Activated CD8-positive, alpha-beta T cell treated with anti-CD3 and anti-CD28 coated beads for 36 hours (primary cell): ENCODE measurements at regions not wholly inside any gene's neighbourhood (a gene's known extent, or its start where the extent isn't known, plus 50 kb on each side); places are given as distances from the start of the nearest gene placed in this dataset.

Experiments used
- ATAC-seq: fragments of 200-7000 bp; cut with Tn5 transposase; one replicate; pipeline ENCODE4 v1.10.0; 2021; ENCODE audit warnings: mild to moderate bottlenecking, moderate library complexity
- CTCF ChIA-PET: fragments of 350-600 bp; sonication (Branson Sonifier 250); formaldehyde crosslinking; loops from one replicate; lab custom pipeline; 2021; ENCODE audit warnings: antibody characterized with exemption; lab: Charles Lee
- POLR2A ChIA-PET: fragments of 350-600 bp; sonication (Branson Sonifier 250); formaldehyde crosslinking; loops from one replicate; lab custom pipeline; 2021; ENCODE audit warnings: antibody characterized with exemption; lab: Charles Lee
- DNase-seq: peaks from one replicate; pipeline ENCODE4 v3.0.0-alpha.2; 2020
- H3K27ac Mint-ChIP-seq: one replicate; pipeline ENCODE4 v1.8.0; 2021; ENCODE audit warnings: mild to moderate bottlenecking, mixed read lengths
- H3K27me3 Mint-ChIP-seq: one replicate; pipeline ENCODE4 v1.8.0; 2021; ENCODE audit warnings: mixed read lengths
- H3K36me3 Mint-ChIP-seq: one replicate; pipeline ENCODE4 v1.8.0; 2021; ENCODE audit warnings: low read depth, mixed read lengths
- H3K4me1 Mint-ChIP-seq: one replicate; pipeline ENCODE4 v1.8.0; 2021; ENCODE audit warnings: low read depth, mixed read lengths
- H3K4me3 Mint-ChIP-seq: one replicate; pipeline ENCODE4 v1.8.0; 2021; ENCODE audit warnings: mild to moderate bottlenecking, moderate library complexity, mixed read lengths
- H3K9me3 Mint-ChIP-seq: one replicate; pipeline ENCODE4 v1.8.0; 2021; ENCODE audit warnings: mixed read lengths
- CTCF ChIP-seq: fragments of 200-600 bp; IDR thresholded peaks from one replicate; pipeline ENCODE4 v1.8.0; 2022; ENCODE audit warnings: antibody characterized with exemption, mild to moderate bottlenecking
- intact Hi-C: fragments of 100-400 bp; cut with micrococcal nuclease; formaldehyde crosslinking; loops from one replicate; pipeline ENCODE4 v1.10.0; 2022

DNA sequence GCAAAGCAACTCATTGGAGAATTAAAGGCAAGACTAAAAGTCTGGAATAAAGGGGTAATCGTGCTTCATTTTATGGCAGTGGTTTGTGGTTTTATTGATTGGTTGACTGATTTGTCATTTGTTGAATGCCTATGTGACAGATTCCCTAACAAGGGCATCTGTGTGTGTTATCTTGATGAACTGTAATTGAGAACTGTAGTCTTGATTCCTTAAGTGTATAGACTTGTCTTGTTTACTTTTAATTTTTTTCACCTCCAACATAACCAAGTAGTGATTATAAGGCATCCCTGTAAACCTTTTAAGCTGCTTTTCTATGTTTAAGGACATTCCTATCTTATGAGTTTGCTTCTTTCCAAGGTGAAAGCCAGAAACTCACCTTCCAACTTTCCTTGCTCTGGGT is 216.0 kb upstream of the TAPT1 start:
- ChIA-PET CTCF (interaction anchor here (1.1 to 2.3 kb wide), 2 partner anchors 149 to 155 kb away, joined by 3 to 20 read pairs; no protein-coding TSS in a partner anchor), POLR2A (no interaction called here)
- H3K4me3 Mint-ChIP-seq, result no peak overlapping the region
- TF ChIP-seq CTCF, result no peak
- H3K4me1 Mint-ChIP-seq, result no peaks in the 10 kb centered on the region
- no peak for ATAC-seq
- peaks cover 6% of the 10 kb centered on the region for H3K27me3 Mint-ChIP-seq
- no peaks in the 10 kb centered on the region for H3K36me3 Mint-ChIP-seq
- peaks cover 6% of the 10 kb centered on the region for H3K9me3 Mint-ChIP-seq
- intact Hi-C loops, result loop anchor here (2.0 kb wide), 1 partner anchor 151 kb away; no protein-coding TSS in a partner anchor
- H3K27ac Mint-ChIP-seq, result no peak overlapping the region
- DNase-seq, result no peak

GRCh38 chr4:16439768-16440167 is 213.5 kb upstream of the TAPT1 start:
- DNase-seq (no peak), ATAC-seq (no peak)
- POLR2A ChIA-PET, result no interaction called here
- no peaks in the 10 kb centered on the region for H3K4me1 Mint-ChIP-seq
- no peak overlapping the region for H3K27ac Mint-ChIP-seq
- H3K36me3 Mint-ChIP-seq, result no peaks in the 10 kb centered on the region
- H3K4me3 Mint-ChIP-seq, result no peak overlapping the region
- CTCF ChIA-PET, result no interaction called here
- H3K27me3 Mint-ChIP-seq, result peaks cover 6% of the 10 kb centered on the region
- peaks cover 6% of the 10 kb centered on the region for H3K9me3 Mint-ChIP-seq
- intact Hi-C loops, result no loop called here
- no peak for TF ChIP-seq CTCF

DNA sequence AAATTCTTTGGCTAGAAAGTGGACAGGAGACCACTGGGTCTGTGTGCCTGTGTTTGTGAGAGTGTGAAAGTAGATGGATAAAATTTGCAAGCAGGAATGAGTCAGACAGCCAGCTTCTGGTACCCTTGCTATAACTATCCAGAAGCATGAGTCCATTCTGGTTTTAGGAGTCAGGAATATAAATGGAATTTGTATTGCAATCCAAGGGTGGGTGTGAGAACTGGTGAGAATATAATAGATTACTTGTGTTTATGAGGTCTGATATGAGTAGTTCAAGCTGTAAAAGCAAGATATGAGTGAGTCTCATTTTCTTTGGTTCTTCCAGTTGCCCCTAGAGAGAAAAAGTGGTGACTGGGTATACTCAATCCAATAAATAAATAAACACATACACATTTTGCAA is 212.7 kb upstream of the TAPT1 start:
- DNase-seq (no peak), ATAC-seq (no peak)
- POLR2A ChIA-PET, result no interaction called here
- H3K4me3 Mint-ChIP-seq, result no peak overlapping the region
- H3K36me3 Mint-ChIP-seq, result no peaks in the 10 kb centered on the region
- H3K27ac Mint-ChIP-seq, result no peak overlapping the region
- CTCF ChIA-PET, result no interaction called here
- peaks cover 6% of the 10 kb centered on the region for H3K27me3 Mint-ChIP-seq
- TF ChIP-seq CTCF, result no peak
- peaks cover 6% of the 10 kb centered on the region for H3K9me3 Mint-ChIP-seq
- H3K4me1 Mint-ChIP-seq, result no peaks in the 10 kb centered on the region
- intact Hi-C loops, result no loop called here

DNA sequence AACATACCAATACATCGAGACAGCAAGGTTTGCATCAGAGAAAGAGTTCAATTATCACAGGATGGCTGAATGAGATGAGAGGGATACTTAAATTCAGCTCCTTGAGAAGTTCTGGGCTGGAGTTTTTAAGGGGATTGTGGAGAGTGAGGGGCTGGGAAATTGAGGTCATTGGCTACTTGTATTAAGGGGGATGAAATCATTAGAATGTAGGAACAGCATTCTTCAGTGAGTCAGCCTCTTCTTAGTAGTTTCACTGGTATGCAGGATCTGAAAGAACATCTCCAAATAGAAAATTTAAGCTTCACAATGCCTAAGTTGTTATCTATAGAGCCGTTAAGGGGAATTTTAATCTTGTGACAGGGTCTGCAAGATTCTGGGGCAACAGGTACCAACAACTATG is 211.6 kb upstream of the TAPT1 start:
- H3K27me3 Mint-ChIP-seq, result peaks cover 8% of the 10 kb centered on the region
- H3K4me3 Mint-ChIP-seq, result no peak overlapping the region
- ATAC-seq, result no peak
- ChIA-PET POLR2A (no interaction called here), CTCF (no interaction called here)
- H3K9me3 Mint-ChIP-seq, result peaks cover 6% of the 10 kb centered on the region
- no peaks in the 10 kb centered on the region for H3K36me3 Mint-ChIP-seq
- no peaks in the 10 kb centered on the region for H3K4me1 Mint-ChIP-seq
- H3K27ac Mint-ChIP-seq, result no peak overlapping the region
- TF ChIP-seq CTCF, result no peak
- intact Hi-C loops, result no loop called here
- no peak for DNase-seq

DNA sequence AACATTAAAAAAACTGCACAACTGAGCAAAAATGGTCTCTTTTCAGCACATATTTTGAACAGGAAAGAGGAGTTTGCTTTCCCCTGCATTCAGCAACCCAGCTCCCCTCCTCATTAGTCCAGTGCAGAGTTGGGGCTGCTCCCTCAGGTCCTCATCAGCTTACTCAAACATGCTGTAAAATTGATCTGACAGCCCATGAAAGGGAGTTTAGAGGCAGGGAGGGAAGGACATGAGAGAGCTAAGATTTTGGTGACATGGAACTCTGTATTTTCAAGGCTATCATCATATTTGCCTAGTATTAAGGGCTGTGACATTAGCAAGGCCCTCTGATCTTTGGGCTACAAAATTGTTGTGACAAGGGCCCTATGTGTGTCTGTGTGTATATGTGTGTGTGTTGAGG is 205.6 kb upstream of the TAPT1 start:
- TF ChIP-seq CTCF, result no peak
- no peak overlapping the region for H3K27ac Mint-ChIP-seq
- ATAC-seq, result no peak
- H3K4me3 Mint-ChIP-seq, result no peak overlapping the region
- no peaks in the 10 kb centered on the region for H3K4me1 Mint-ChIP-seq
- intact Hi-C loops, result no loop called here
- ChIA-PET POLR2A (interaction anchor here (0.6 kb wide), 1 partner anchor 15 kb away, joined by 3 read pairs; no protein-coding TSS in a partner anchor), CTCF (interaction anchor here (1.7 kb wide), 1 partner anchor 12 kb away, joined by 9 read pairs; no protein-coding TSS in a partner anchor)
- no peaks in the 10 kb centered on the region for H3K9me3 Mint-ChIP-seq
- H3K27me3 Mint-ChIP-seq, result peaks cover 9% of the 10 kb centered on the region
- DNase-seq, result no peak
- H3K36me3 Mint-ChIP-seq, result no peaks in the 10 kb centered on the region
